Ectodermal cell (in vitro differentiated cells): ENCODE measurements at regions not wholly inside any gene's neighbourhood (a gene's known extent, or its start where the extent isn't known, plus 50 kb on each side); places are given as distances from the start of the nearest gene placed in this dataset.
"Not testable (repeated sequence)": the region's sequence is repeated elsewhere in the genome, so short reads cannot be mapped to it uniquely, and the experiment has no call there.

ENCODE experiments used
- H3K27ac ChIP-seq: 2 replicates; pipeline ENCODE4 v1.7.0; 2013; ENCODE audit warnings: mild to moderate bottlenecking, low read depth, low read length; ENCODE audit not compliant: insufficient read depth, poor library complexity, severe bottlenecking
- H3K27me3 ChIP-seq: 2 replicates; pipeline ENCODE4 v1.7.0; 2013; ENCODE audit warnings: mild to moderate bottlenecking, low read length; ENCODE audit not compliant: insufficient read depth, control insufficient read depth, poor library complexity, severe bottlenecking
- H3K36me3 ChIP-seq: one replicate; pipeline ENCODE4 v1.7.0; 2013; ENCODE audit warnings: low read length; ENCODE audit not compliant: control insufficient read depth, insufficient read depth
- H3K4me1 ChIP-seq: one replicate; pipeline ENCODE4 v1.7.0; 2013; ENCODE audit warnings: low read length; ENCODE audit not compliant: control insufficient read depth, insufficient read depth
- H3K4me3 ChIP-seq: 2 replicates; pipeline ENCODE4 v1.7.0; 2013; ENCODE audit warnings: low read depth, low read length, control low read depth; ENCODE audit not compliant: insufficient read depth
- H3K9me3 ChIP-seq: 2 replicates; pipeline ENCODE4 v1.7.0; 2013; ENCODE audit warnings: mild to moderate bottlenecking, low read length, moderate library complexity; ENCODE audit not compliant: control insufficient read depth
- WGBS, 2 experiments: methylation state at CpG; one replicate each; pipeline ENCODE4 v1.1.7; 2013; ENCODE audit warnings: missing lambda C conversion rate in 2 of 2; 5-methylcytosine and 5-hydroxymethylcytosine counted together

DNA sequence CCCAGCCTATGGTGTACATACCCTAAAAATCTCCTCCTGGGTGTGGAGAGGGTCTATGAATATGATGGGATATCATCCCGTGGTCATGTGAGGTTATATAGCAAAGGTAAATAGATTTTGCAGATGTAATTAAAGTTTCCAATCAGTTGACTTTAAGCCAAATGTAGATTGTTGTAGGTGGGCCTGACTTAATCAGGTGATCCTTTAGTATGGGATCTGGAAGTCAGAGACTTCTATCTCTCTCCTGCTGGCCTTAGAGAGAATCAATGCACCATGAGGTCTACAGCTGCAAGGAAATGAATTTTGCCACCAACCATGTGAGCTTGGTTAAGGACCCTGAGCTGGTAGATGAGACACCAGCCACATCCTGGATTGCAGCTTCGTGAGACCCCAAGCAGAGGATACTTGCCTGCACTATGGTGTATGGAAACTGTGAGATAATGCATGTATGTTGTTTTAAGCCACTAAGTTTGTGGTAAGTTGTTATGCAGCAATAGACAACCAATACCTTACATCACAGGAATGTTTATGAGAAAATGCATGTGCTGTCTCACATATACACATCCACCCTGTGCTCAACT is 137.1 kb upstream of the SLC6A11 start:
- H3K27me3 ChIP-seq: no peaks in the 10 kb centered on the region
- H3K9me3 ChIP-seq: no peaks in the 10 kb centered on the region
- 84 to 95% methylated on average over 2 of the region's 2 CpGs for WGBS, 2 experiments
- peaks cover 14% of the 10 kb centered on the region for H3K4me1 ChIP-seq
- H3K4me3 ChIP-seq: no peak overlapping the region
- no peaks in the 10 kb centered on the region for H3K36me3 ChIP-seq
- no peak overlapping the region for H3K27ac ChIP-seq

DNA sequence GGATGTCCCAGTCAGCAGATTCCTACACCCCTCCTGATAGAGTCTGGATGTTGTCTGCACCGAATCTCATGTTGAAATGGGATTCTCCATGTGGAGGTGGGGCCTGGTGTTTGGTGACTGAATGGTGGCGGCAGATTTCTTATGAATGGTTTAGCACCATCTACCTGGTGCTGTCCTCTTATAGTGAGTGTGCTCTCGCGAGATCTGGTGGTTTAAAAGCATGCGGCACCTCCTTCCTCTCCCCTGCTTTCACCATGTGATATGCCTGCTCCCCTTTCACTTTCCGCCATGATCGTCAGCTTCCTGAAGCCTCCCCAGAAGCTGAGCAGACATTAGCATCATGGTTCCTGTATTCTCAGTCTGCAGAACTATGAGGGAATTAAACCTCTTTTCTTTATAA is 135.2 kb upstream of the SLC6A11 start:
- 90 to 97% methylated on average over 7 of the region's 7 CpGs for WGBS, 2 experiments
- Histone ChIP-seq H3K9me3 (no peaks in the 10 kb centered on the region), H3K4me3 (no peak overlapping the region), H3K27me3 (no peaks in the 10 kb centered on the region), H3K27ac (no peak overlapping the region), H3K36me3 (no peaks in the 10 kb centered on the region), H3K4me1 (peaks cover 9% of the 10 kb centered on the region)

DNA sequence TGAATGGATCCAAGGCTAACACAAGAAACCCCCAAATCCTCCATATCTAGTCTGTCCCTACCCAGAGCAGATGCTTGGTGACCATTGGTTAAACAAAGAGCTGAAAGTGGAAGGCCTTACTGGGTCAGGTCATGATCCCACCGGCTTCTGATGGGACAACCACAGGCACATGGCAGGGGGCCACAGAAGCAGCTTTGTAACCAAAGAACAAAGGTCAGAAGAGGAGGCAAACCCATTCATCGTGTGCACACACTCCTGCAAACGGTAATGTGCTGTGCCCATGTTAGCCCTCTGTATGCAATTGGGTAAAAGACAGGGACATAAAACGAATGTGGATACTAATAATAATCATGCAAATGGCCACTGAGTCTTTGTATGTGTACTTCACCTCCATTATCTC is 133.3 kb upstream of the SLC6A11 start:
- Histone ChIP-seq H3K27me3 (no peaks in the 10 kb centered on the region), H3K4me1 (peaks cover 9% of the 10 kb centered on the region), H3K27ac (no peak overlapping the region), H3K9me3 (no peaks in the 10 kb centered on the region), H3K4me3 (no peak overlapping the region), H3K36me3 (no peaks in the 10 kb centered on the region)
- 40 to 43% methylated on average over 4 of the region's 4 CpGs for WGBS, 2 experiments

DNA sequence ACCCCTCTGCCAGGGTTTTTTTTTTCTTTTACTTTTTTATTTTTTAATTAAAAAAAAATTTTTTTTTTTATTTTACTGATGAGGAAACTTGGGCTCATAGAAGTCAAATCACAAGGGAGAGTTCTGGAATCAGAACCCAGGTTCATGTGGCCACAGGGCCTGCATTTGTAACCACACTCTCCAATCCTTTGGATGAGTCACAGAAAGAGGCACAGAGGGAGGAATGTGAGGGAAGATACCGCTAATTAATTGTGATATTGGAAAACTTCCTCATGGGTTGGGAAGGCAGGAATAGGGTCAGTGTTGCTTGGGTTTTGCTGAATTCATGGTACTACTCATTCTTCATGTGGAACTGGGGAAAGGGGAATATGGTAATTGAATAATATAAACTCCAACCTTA is 132.9 kb upstream of the SLC6A11 start:
- WGBS, 2 experiments: 0% methylated on average over 1 of the region's 1 CpG
- no peak overlapping the region for H3K4me3 ChIP-seq

DNA sequence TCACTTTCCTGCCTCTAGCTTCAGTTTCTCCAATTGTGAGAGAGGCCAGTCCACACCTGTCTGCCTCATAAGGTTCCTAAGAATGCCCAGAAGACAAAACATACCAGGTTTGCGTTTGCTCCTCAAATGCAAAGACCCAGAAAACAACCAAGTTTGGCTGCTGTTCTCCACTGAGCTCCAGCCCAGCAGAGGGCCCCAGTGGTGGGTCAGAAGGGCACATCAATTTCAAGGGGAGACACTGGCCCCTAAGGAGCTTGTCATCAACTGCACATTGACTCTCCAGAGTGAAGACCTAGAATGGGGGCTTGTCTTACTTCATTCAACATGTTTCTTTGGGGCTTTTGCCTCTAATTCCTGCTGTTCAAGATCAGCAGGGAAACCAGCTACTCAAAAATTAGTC is 127.9 kb upstream of the SLC6A11 start:
- WGBS, 2 experiments: 71 to 77% methylated on average over 1 of the region's 1 CpG
- no peaks in the 10 kb centered on the region for H3K36me3 ChIP-seq
- no peaks in the 10 kb centered on the region for H3K27me3 ChIP-seq
- H3K27ac ChIP-seq: no peak overlapping the region
- H3K4me3 ChIP-seq: no peak overlapping the region
- no peaks in the 10 kb centered on the region for H3K4me1 ChIP-seq
- no peaks in the 10 kb centered on the region for H3K9me3 ChIP-seq

More for the DNA sequence above, 132.9 kb upstream of the SLC6A11 start:
- H3K4me1 ChIP-seq: peaks cover 9% of the 10 kb centered on the region
- H3K27me3 ChIP-seq: no peaks in the 10 kb centered on the region
- H3K9me3 ChIP-seq: no peaks in the 10 kb centered on the region
- no peak overlapping the region for H3K27ac ChIP-seq
- H3K36me3 ChIP-seq: no peaks in the 10 kb centered on the region

DNA sequence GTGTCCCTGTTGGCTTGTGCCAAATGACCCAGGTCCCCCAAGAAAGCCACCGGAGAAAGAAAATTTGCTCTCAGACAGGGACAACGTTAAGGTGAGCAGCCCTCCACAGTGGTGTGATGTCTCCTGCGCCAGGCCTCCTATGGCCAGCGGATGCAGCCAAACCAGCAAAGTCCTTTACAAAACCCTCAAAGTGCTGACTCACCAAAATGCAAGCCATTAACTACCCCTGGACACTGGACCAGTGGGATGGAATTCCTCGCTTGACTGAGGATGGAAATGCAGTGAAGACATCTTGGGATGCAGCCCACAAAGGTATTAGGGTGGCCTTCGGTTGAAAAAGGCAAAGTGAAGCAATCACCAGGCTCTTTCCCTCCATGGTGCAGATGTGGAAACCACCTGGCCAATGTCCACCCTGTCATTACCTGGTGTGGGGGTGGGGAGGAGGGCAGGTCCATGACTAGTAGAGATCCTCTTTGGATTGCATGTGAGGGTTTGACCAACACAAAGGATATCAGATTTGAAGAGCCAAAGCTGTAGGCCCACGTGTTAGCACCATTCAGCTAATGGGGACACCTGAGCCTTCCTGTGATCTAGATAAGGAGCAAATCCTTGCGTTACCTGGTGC is 127.4 kb upstream of the SLC6A11 start:
- 91 to 94% methylated on average over 8 of the region's 8 CpGs for WGBS, 2 experiments
- Histone ChIP-seq H3K27me3 (no peaks in the 10 kb centered on the region), H3K4me1 (no peaks in the 10 kb centered on the region), H3K27ac (no peak overlapping the region), H3K36me3 (no peaks in the 10 kb centered on the region), H3K9me3 (no peaks in the 10 kb centered on the region), H3K4me3 (no peak overlapping the region)

DNA sequence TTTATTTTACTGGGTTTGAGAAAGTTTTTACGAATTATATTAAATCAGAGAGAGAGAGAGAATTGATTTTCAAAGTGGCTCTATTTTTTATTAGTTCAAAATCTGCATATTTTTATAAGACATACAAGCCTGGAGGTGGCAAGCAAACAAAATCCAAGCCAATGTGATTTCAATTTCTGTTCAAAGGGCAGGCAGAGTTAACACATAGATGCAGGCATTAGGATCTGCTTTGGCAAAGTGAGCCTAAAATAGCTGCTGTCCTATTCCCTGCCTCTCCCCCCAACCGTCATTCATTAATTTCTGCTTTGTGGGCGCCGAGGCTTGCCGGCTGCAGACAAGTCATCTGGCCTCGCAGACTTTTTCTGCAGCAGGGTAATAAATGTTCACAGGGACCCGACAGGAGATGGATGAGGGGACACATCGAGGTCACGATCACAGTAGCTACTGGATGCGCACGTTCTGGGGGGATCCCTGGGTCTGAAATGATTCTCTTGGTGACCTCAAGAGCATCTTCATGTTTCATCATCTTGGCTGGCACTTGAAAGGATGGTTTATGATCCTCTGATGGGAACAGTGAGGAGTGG is 123.9 kb upstream of the SLC6A11 start:
- 89 to 93% methylated on average over 11 of the region's 11 CpGs for WGBS, 2 experiments
- no peaks in the 10 kb centered on the region for H3K27me3 ChIP-seq
- H3K4me3 ChIP-seq: no peak overlapping the region
- H3K9me3 ChIP-seq: no peaks in the 10 kb centered on the region
- peaks cover 3% of the 10 kb centered on the region for H3K4me1 ChIP-seq
- no peak overlapping the region for H3K27ac ChIP-seq
- H3K36me3 ChIP-seq: no peaks in the 10 kb centered on the region

DNA sequence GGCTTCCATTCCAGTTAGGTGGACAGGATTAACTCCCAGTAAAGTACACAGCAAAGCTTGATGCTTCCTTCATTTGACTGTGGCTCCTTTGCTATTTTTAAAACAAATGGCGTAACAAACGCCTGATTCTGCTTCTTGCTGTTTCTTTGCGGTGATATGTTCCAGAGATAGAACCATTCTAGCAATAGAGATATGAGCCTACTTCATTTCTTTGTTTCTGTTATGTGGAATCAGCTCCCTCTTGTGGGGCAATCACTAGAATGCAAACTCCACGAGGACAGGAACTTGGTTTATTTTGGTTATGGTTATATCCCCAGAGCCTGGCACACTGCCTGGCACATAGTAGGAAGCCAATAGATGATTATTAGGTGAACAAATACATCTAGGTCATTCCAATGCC is 122.6 kb upstream of the SLC6A11 start:
- no peaks in the 10 kb centered on the region for H3K27me3 ChIP-seq
- 82 to 84% methylated on average over 4 of the region's 4 CpGs for WGBS, 2 experiments

DNA sequence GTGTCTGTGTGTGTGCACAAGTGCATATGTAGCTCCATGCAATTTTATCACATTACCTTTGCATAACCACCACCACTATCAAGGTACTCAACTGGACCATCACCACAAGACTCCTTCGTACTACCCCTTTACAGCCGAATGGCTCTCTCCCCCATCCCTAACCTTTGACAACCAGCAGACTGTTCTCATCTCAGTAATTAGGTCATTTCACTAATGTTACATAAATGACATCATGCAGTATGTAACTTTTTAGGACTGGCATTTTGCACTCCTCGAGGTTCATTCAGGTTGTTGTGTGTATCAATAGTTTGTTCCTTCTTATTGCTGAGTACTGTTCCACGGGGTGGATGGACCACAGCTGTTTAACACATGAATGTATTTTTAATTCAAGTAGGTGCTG is 121.8 kb upstream of the SLC6A11 start:
- no peaks in the 10 kb centered on the region for H3K27me3 ChIP-seq
- no peaks in the 10 kb centered on the region for H3K9me3 ChIP-seq
- H3K36me3 ChIP-seq: no peaks in the 10 kb centered on the region
- no peak overlapping the region for H3K27ac ChIP-seq
- peaks cover 4% of the 10 kb centered on the region for H3K4me1 ChIP-seq
- 92 to 94% methylated on average over 4 of the region's 4 CpGs for WGBS, 2 experiments
- no peak overlapping the region for H3K4me3 ChIP-seq

More for the DNA sequence above, 122.6 kb upstream of the SLC6A11 start:
- Histone ChIP-seq H3K4me1 (peaks cover 4% of the 10 kb centered on the region), H3K27ac (no peak overlapping the region), H3K36me3 (no peaks in the 10 kb centered on the region), H3K4me3 (no peak overlapping the region), H3K9me3 (no peaks in the 10 kb centered on the region)

DNA sequence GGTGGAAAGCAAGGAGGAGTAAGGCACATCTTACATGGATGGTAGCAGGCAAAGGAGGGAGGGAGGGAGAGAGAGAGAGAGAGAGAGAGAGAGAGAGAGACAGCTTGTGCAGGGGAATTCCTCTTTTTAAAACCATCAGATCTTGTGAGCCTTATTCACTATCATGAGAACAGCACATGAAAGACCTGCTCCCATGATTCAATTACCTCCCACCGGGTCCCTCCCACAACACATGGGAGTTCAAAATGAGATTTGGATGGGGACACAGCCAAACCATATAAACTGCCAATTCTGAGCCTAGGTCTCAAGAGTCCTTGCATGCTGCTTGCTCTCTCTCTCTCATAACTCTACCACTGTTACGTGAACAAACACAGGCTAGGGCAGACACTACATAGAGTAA is 120.8 kb upstream of the SLC6A11 start:
- H3K4me3 ChIP-seq, H3K4me1 ChIP-seq, H3K9me3 ChIP-seq, H3K27ac ChIP-seq, H3K27me3 ChIP-seq, H3K36me3 ChIP-seq: not testable (repeated sequence)
- 90 to 100% methylated on average over 2 of the region's 2 CpGs for WGBS, 2 experiments
